ENCODE measurements at regions not wholly inside any gene's neighbourhood (a gene's known extent, or its start where the extent isn't known, plus 50 kb on each side); places are given as distances from the start of the nearest gene placed in this dataset.

DNA sequence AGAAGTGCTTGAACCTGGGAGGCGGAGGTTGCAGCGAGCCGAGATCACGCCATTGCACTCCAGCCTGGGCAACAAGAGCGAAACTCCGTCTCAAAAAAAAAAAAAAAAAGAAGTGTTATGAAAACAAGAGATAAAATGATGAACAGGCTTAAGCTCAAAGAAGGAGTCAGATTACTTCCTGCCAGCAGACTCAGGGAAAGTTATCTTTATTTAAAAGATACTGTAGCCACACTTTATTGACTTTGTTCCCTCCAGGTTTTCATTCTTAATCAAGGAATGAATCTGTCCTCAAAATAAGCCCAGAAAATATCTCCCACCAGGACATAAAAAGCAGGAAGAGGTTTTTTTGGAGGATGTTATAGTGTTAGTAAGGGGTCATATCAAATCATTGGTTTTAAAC is 176.5 kb upstream of the KCNMB2 start:
- TF ChIP-seq, protein P1, sequence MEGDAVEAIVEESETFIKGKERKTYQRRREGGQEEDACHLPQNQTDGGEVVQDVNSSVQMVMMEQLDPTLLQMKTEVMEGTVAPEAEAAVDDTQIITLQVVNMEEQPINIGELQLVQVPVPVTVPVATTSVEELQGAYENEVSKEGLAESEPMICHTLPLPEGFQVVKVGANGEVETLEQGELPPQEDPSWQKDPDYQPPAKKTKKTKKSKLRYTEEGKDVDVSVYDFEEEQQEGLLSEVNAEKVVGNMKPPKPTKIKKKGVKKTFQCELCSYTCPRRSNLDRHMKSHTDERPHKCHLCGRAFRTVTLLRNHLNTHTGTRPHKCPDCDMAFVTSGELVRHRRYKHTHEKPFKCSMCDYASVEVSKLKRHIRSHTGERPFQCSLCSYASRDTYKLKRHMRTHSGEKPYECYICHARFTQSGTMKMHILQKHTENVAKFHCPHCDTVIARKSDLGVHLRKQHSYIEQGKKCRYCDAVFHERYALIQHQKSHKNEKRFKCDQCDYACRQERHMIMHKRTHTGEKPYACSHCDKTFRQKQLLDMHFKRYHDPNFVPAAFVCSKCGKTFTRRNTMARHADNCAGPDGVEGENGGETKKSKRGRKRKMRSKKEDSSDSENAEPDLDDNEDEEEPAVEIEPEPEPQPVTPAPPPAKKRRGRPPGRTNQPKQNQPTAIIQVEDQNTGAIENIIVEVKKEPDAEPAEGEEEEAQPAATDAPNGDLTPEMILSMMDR (conservative IDR thresholded peaks at IDR 0.05; ENCODE audit: low read depth, low read length), result no peak
- no peak for TF ChIP-seq EZH2 (IDR thresholded peaks at IDR 0.05; ENCODE audit: borderline replicate concordance, low read depth, low read length, poor library complexity, severe bottlenecking)

Data from A673 (cell line).